ENCODE measurements at regions not wholly inside any gene's neighbourhood (a gene's known extent, or its start where the extent isn't known, plus 50 kb on each side); places are given as distances from the start of the nearest gene placed in this dataset.
"Not testable (repeated sequence)": the region's sequence is repeated elsewhere in the genome, so short reads cannot be mapped to it uniquely, and the experiment has no call there.

GRCh38 chr22:22338778-22339177 is 94.2 kb downstream of the VPREB1 start:
- TF ChIP-seq TOX (CRISPR knock-in tag; IDR thresholded peaks at IDR 0.05; ENCODE audit: borderline replicate concordance); ZFP30 (CRISPR knock-in tag; IDR thresholded peaks at IDR 0.05); BACH2 (CRISPR knock-in tag; IDR thresholded peaks at IDR 0.05; ENCODE audit: borderline replicate concordance); CSDC2 (CRISPR knock-in tag; IDR thresholded peaks at IDR 0.05); CREB5 (CRISPR knock-in tag; IDR thresholded peaks at IDR 0.05; ENCODE audit: low read depth); PPARA (CRISPR knock-in tag; IDR thresholded peaks at IDR 0.05; ENCODE audit: borderline replicate concordance); ESRRG (CRISPR knock-in tag; IDR thresholded peaks at IDR 0.05); GLIS3 (CRISPR knock-in tag; IDR thresholded peaks at IDR 0.05); OSR1 (CRISPR knock-in tag; IDR thresholded peaks at IDR 0.05); ZFP3 (CRISPR knock-in tag; IDR thresholded peaks at IDR 0.05): not testable (repeated sequence)
- TF ChIP-seq, protein P1, sequence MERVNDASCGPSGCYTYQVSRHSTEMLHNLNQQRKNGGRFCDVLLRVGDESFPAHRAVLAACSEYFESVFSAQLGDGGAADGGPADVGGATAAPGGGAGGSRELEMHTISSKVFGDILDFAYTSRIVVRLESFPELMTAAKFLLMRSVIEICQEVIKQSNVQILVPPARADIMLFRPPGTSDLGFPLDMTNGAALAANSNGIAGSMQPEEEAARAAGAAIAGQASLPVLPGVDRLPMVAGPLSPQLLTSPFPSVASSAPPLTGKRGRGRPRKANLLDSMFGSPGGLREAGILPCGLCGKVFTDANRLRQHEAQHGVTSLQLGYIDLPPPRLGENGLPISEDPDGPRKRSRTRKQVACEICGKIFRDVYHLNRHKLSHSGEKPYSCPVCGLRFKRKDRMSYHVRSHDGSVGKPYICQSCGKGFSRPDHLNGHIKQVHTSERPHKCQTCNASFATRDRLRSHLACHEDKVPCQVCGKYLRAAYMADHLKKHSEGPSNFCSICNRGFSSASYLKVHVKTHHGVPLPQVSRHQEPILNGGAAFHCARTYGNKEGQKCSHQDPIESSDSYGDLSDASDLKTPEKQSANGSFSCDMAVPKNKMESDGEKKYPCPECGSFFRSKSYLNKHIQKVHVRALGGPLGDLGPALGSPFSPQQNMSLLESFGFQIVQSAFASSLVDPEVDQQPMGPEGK (CRISPR knock-in tag; IDR thresholded peaks at IDR 0.05; ENCODE audit: borderline replicate concordance), result not testable (repeated sequence)
- TF ChIP-seq, protein P2, sequence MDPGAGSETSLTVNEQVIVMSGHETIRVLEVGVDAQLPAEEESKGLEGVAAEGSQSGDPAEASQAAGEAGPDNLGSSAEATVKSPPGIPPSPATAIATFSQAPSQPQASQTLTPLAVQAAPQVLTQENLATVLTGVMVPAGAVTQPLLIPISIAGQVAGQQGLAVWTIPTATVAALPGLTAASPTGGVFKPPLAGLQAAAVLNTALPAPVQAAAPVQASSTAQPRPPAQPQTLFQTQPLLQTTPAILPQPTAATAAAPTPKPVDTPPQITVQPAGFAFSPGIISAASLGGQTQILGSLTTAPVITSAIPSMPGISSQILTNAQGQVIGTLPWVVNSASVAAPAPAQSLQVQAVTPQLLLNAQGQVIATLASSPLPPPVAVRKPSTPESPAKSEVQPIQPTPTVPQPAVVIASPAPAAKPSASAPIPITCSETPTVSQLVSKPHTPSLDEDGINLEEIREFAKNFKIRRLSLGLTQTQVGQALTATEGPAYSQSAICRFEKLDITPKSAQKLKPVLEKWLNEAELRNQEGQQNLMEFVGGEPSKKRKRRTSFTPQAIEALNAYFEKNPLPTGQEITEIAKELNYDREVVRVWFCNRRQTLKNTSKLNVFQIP (CRISPR knock-in tag; IDR thresholded peaks at IDR 0.05; ENCODE audit: borderline replicate concordance, low read depth), result not testable (repeated sequence)
